ENCODE measurements at regions not wholly inside any gene's neighbourhood (a gene's known extent, or its start where the extent isn't known, plus 50 kb on each side); places are given as distances from the start of the nearest gene placed in this dataset.

DNA sequence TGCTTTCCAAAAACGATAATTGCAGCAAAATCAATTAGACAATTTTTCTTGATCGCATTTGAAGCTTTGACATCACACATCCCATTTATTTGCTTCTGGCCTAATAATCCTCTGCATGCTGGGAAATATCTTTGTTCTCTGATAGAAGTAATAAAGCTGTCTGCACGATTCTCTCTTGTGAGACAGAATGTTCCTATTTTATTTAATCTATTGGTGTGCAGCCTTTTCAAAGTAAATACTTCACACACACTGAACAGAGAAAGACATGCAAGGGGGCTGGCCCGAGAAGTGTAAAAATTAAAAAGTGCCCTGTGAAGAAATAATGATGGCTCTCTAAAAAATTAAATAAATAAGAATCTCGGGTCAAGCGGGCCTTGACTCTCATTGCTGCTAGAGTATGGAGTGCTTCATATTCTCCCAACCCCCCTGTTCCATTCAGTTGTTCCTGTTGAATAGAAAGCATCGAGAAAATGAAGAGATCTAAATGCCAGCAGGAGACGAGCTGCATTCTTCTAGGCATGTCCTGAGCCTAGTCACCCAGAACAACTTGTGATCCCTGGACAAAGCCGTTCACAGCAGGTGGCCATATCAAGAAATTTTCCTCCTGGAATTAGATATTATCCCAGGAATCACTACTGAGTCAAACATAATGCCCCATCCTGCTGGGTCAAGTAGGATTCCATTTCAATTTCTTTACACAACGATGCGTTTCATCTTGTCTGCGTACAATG is 625.9 kb upstream of the EPHA7 start:
- H3K27ac ChIP-seq (ENCODE audit: low read depth, low read length): no peak overlapping the region
- no peaks in the 10 kb centered on the region for H3K4me1 ChIP-seq (ENCODE audit: control insufficient read depth in 5 of 5, insufficient read depth in 5 of 5, low read length in 5 of 5)
- H3K36me3 ChIP-seq (ENCODE audit: control insufficient read depth in 5 of 5, insufficient read depth in 5 of 5, low read length in 5 of 5): no peaks in the 10 kb centered on the region
- no peak overlapping the region for H3K9ac ChIP-seq (ENCODE audit: low read length in 5 of 5)
- H3K27me3 ChIP-seq (ENCODE audit: control insufficient read depth in 5 of 5, insufficient read depth in 4 of 5, low read length in 5 of 5): no peaks in the 10 kb centered on the region
- no peaks in the 10 kb centered on the region for H3K9me3 ChIP-seq (ENCODE audit: control insufficient read depth in 5 of 5, low read length in 5 of 5)
- H3K4me3 ChIP-seq (ENCODE audit: low read depth in 1 of 5, low read length in 5 of 5): no peak overlapping the region

DNA sequence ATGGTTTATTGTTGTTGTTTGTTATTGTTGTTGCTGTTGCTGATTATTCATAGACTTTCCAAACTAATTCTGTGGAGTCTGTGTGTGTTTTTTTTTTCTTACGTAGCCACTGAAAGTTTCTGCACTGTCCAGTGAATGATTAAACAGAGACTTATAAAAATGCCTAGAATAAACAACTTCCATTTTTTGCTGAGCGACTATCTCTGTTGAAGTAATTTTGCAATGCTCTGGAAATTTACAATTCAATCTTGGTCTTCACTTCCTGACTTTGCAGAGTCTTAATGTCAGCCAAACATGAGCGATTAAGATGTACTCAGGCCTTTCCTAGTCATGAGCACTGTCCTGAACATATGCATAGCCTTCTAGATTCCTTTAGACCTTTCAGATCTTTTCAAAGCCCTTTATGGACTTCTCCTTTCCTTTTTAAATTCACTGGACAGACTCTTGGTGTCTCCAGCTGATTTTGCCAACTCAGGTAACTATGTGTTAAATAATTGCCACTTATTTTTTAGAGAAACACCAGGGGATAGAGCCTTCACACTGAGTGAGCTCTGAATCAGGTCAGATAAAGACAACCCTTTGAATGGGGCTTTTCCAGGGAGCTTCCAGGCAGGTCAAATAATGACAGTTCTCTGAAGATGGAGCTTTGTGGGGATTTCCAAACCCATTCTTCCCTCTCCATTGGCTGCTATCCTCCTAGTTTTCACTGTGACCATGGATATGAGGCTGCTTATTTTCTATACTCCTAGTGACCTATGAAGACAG is 622.8 kb upstream of the EPHA7 start:
- no peaks in the 10 kb centered on the region for H3K27me3 ChIP-seq (ENCODE audit: control insufficient read depth in 5 of 5, insufficient read depth in 4 of 5, low read length in 5 of 5)
- no peaks in the 10 kb centered on the region for H3K4me1 ChIP-seq (ENCODE audit: control insufficient read depth in 5 of 5, insufficient read depth in 5 of 5, low read length in 5 of 5)
- H3K9ac ChIP-seq (ENCODE audit: low read length in 5 of 5): no peak overlapping the region
- no peaks in the 10 kb centered on the region for H3K36me3 ChIP-seq (ENCODE audit: control insufficient read depth in 5 of 5, insufficient read depth in 5 of 5, low read length in 5 of 5)
- H3K27ac ChIP-seq (ENCODE audit: low read depth, low read length): no peak overlapping the region
- H3K9me3 ChIP-seq (ENCODE audit: control insufficient read depth in 5 of 5, low read length in 5 of 5): peaks cover 0 to 5% (median 2%) of the 10 kb centered on the region in 5 donors
- no peak overlapping the region for H3K4me3 ChIP-seq (ENCODE audit: low read depth in 1 of 5, low read length in 5 of 5)

DNA sequence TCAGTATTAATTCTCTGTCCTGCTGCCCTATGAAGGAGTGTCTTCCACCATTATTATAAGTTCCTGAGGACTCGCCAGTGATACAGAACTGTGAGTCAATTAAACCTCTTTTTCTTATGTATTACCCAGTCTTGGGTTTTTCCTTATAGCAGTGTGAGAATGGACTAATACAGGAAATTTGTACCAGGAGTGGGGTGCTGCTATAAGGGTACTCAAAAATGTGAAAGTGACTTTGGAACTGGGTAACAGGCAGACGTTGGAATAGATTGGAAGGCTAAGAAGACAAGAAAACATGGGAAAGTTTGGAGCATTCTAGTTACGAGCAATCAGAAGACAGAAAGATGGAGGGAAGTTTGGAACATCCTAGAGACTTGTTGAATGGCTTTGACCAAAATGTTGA is 616.7 kb upstream of the EPHA7 start:
- Histone ChIP-seq H3K4me1 (ENCODE audit: control insufficient read depth in 5 of 5, insufficient read depth in 5 of 5, low read length in 5 of 5) (no peaks in the 10 kb centered on the region), H3K9me3 (ENCODE audit: control insufficient read depth in 5 of 5, low read length in 5 of 5) (peaks cover 0 to 16% (median 12%) of the 10 kb centered on the region in 5 donors), H3K4me3 (ENCODE audit: low read depth in 1 of 5, low read length in 5 of 5) (no peak overlapping the region), H3K27ac (ENCODE audit: low read depth, low read length) (no peak overlapping the region), H3K27me3 (ENCODE audit: control insufficient read depth in 5 of 5, insufficient read depth in 4 of 5, low read length in 5 of 5) (no peaks in the 10 kb centered on the region), H3K9ac (ENCODE audit: low read length in 5 of 5) (no peak overlapping the region), H3K36me3 (ENCODE audit: control insufficient read depth in 5 of 5, insufficient read depth in 5 of 5, low read length in 5 of 5) (no peaks in the 10 kb centered on the region)

DNA sequence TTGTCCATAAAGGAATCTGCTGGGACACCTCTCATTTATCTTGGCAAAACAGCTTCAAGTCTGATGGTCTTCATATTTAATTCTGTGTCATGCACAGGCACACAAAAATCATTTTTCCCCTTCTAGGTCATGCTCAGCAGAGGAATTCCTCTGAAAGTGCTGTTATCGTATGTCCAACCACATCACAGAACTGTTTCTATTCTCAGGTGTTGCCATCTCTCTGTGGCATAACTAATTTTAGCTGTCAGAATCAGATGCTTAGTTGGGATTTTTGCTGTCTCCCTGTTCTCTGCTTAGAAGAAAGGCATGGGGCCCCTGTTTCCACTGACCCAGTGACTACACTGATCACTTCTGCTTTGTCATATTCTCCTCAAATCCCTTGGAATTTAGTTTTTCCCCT is 608.0 kb upstream of the EPHA7 start:
- no peak overlapping the region for H3K27ac ChIP-seq (ENCODE audit: low read depth, low read length)
- no peaks in the 10 kb centered on the region for H3K36me3 ChIP-seq (ENCODE audit: control insufficient read depth in 5 of 5, insufficient read depth in 5 of 5, low read length in 5 of 5)
- H3K4me3 ChIP-seq (ENCODE audit: low read depth in 1 of 5, low read length in 5 of 5): no peak overlapping the region
- no peaks in the 10 kb centered on the region for H3K27me3 ChIP-seq (ENCODE audit: control insufficient read depth in 5 of 5, insufficient read depth in 4 of 5, low read length in 5 of 5)
- H3K9ac ChIP-seq (ENCODE audit: low read length in 5 of 5): no peak overlapping the region
- no peaks in the 10 kb centered on the region for H3K4me1 ChIP-seq (ENCODE audit: control insufficient read depth in 5 of 5, insufficient read depth in 5 of 5, low read length in 5 of 5)
- peaks cover 0 to 8% (median 0%) of the 10 kb centered on the region in 5 donors for H3K9me3 ChIP-seq (ENCODE audit: control insufficient read depth in 5 of 5, low read length in 5 of 5)

DNA sequence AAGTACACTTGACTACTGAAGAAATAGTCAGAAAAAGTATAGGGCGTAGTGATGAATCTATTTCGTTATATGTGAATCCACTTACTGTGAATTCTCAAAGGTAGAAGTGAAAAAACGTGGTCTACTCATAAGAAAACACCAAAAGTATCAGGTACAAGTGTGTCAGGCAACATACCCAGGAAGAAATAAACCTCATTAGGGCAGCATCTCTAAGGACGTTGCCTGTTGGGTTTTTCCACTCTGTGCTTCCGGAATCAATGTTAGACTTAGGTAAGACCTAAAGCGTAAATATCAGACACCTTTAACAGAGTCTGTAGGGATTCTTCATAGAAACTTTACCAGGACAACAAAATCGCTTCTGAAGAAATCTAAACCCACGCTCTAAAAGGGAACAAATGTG is 607.2 kb upstream of the EPHA7 start:
- no peak overlapping the region for H3K4me3 ChIP-seq (ENCODE audit: low read depth in 1 of 5, low read length in 5 of 5)
- H3K9ac ChIP-seq (ENCODE audit: low read length in 5 of 5): no peak overlapping the region
- H3K27me3 ChIP-seq (ENCODE audit: control insufficient read depth in 5 of 5, insufficient read depth in 4 of 5, low read length in 5 of 5): no peaks in the 10 kb centered on the region
- no peak overlapping the region for H3K27ac ChIP-seq (ENCODE audit: low read depth, low read length)
- H3K9me3 ChIP-seq (ENCODE audit: control insufficient read depth in 5 of 5, low read length in 5 of 5): peaks cover 0 to 8% (median 0%) of the 10 kb centered on the region in 5 donors
- H3K36me3 ChIP-seq (ENCODE audit: control insufficient read depth in 5 of 5, insufficient read depth in 5 of 5, low read length in 5 of 5): no peaks in the 10 kb centered on the region
- no peaks in the 10 kb centered on the region for H3K4me1 ChIP-seq (ENCODE audit: control insufficient read depth in 5 of 5, insufficient read depth in 5 of 5, low read length in 5 of 5)

DNA sequence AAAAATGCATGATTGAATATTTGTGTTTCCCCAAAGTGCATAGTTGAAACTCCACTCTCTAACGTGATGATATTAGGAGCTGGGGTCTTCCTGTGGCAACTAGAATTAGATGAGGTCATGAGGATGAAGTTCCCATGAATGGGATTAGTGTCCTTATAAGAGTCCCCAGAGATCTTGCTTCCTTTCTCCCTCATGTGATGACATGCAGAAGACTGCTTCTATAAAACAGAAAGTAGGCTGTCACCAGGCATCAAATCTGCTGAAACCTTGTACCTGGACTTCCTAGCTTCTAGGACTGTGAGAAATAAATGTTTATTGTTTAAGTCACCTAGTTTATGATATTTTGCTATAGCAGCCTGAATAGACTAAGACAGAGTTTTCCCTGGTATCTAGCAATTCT is 586.5 kb upstream of the EPHA7 start:
- no peaks in the 10 kb centered on the region for H3K27me3 ChIP-seq (ENCODE audit: control insufficient read depth in 5 of 5, insufficient read depth in 4 of 5, low read length in 5 of 5)
- H3K27ac ChIP-seq (ENCODE audit: low read depth, low read length): no peak overlapping the region
- no peaks in the 10 kb centered on the region for H3K36me3 ChIP-seq (ENCODE audit: control insufficient read depth in 5 of 5, insufficient read depth in 5 of 5, low read length in 5 of 5)
- H3K4me1 ChIP-seq (ENCODE audit: control insufficient read depth in 5 of 5, insufficient read depth in 5 of 5, low read length in 5 of 5): no peaks in the 10 kb centered on the region
- H3K4me3 ChIP-seq (ENCODE audit: low read depth in 1 of 5, low read length in 5 of 5): no peak overlapping the region
- H3K9me3 ChIP-seq (ENCODE audit: control insufficient read depth in 5 of 5, low read length in 5 of 5): peaks cover 0 to 3% (median 0%) of the 10 kb centered on the region in 5 donors
- H3K9ac ChIP-seq (ENCODE audit: low read length in 5 of 5): no peak overlapping the region

DNA sequence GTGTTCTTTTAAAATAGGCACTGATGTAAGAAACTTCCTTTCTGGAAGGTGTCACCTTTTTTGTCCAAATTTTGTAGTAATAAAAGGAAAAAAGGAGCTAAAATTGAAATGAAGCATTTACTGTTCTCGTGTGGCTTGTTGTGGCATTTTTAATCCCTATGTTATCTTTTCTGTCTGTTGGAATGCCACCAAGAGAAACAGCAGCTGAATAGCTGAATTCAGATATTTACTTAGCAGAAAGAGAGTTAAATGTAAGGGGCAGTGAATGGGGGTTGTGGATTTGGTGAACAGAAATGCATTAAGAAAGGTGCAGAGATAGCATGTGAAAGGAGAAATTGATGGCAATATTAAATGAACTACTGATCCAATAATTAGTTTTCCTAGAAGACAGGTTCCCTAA is 573.6 kb upstream of the EPHA7 start:
- H3K9me3 ChIP-seq (ENCODE audit: control insufficient read depth in 5 of 5, low read length in 5 of 5): peaks cover 0 to 3% (median 0%) of the 10 kb centered on the region in 5 donors
- H3K9ac ChIP-seq (ENCODE audit: low read length in 5 of 5): no peak overlapping the region
- no peaks in the 10 kb centered on the region for H3K27me3 ChIP-seq (ENCODE audit: control insufficient read depth in 5 of 5, insufficient read depth in 4 of 5, low read length in 5 of 5)
- H3K4me1 ChIP-seq (ENCODE audit: control insufficient read depth in 5 of 5, insufficient read depth in 5 of 5, low read length in 5 of 5): no peaks in the 10 kb centered on the region
- no peak overlapping the region for H3K4me3 ChIP-seq (ENCODE audit: low read depth in 1 of 5, low read length in 5 of 5)
- no peaks in the 10 kb centered on the region for H3K36me3 ChIP-seq (ENCODE audit: control insufficient read depth in 5 of 5, insufficient read depth in 5 of 5, low read length in 5 of 5)
- no peak overlapping the region for H3K27ac ChIP-seq (ENCODE audit: low read depth, low read length)

DNA sequence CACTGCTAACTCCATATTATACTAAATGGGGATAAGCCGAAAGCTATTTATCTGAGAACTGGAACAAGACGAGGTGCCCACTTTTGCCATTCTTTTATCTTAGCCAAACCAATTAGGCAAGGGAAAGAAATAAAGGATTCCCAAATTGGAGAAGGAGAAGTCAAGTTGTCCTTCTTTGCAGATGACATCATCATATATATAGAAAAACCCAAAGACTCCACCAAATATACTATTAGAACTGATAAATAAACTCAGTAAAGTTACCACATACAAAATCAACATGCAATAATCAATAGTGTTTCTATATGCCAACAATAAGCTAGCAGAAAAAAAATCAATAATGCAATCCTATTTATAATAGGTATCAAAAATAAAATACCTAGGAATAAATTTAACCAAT is 570.3 kb upstream of the EPHA7 start:
- Histone ChIP-seq H3K36me3 (ENCODE audit: control insufficient read depth in 5 of 5, insufficient read depth in 5 of 5, low read length in 5 of 5) (no peaks in the 10 kb centered on the region), H3K9ac (ENCODE audit: low read length in 5 of 5) (no peak overlapping the region), H3K27me3 (ENCODE audit: control insufficient read depth in 5 of 5, insufficient read depth in 4 of 5, low read length in 5 of 5) (no peaks in the 10 kb centered on the region), H3K27ac (ENCODE audit: low read depth, low read length) (no peak overlapping the region), H3K4me1 (ENCODE audit: control insufficient read depth in 5 of 5, insufficient read depth in 5 of 5, low read length in 5 of 5) (no peaks in the 10 kb centered on the region), H3K4me3 (ENCODE audit: low read depth in 1 of 5, low read length in 5 of 5) (no peak overlapping the region), H3K9me3 (ENCODE audit: control insufficient read depth in 5 of 5, low read length in 5 of 5) (peaks cover 0 to 3% (median 0%) of the 10 kb centered on the region in 5 donors)

DNA sequence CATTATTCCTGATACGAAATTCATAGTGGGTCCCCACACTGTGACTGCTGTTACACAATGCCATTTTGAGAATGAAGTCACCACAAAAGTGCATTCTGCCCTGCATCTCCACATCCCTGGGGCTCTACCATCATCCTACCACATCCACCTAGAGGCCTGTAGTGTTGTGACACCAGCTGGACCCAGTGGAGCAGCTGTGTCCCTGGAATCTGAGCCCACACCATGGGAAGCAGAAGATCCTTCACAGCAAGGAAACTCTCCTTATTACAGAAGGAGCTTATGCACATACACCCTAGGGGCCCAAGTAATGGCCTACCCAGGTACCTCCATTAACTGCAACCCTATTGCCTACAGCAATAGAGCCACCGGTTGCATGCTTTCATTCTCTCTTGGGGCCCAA is 566.6 kb upstream of the EPHA7 start:
- Histone ChIP-seq H3K4me3 (ENCODE audit: low read depth in 1 of 5, low read length in 5 of 5) (no peak overlapping the region), H3K27me3 (ENCODE audit: control insufficient read depth in 5 of 5, insufficient read depth in 4 of 5, low read length in 5 of 5) (no peaks in the 10 kb centered on the region), H3K9me3 (ENCODE audit: control insufficient read depth in 5 of 5, low read length in 5 of 5) (no peaks in the 10 kb centered on the region), H3K27ac (ENCODE audit: low read depth, low read length) (no peak overlapping the region), H3K36me3 (ENCODE audit: control insufficient read depth in 5 of 5, insufficient read depth in 5 of 5, low read length in 5 of 5) (no peaks in the 10 kb centered on the region), H3K4me1 (ENCODE audit: control insufficient read depth in 5 of 5, insufficient read depth in 5 of 5, low read length in 5 of 5) (no peaks in the 10 kb centered on the region), H3K9ac (ENCODE audit: low read length in 5 of 5) (no peak overlapping the region)

DNA sequence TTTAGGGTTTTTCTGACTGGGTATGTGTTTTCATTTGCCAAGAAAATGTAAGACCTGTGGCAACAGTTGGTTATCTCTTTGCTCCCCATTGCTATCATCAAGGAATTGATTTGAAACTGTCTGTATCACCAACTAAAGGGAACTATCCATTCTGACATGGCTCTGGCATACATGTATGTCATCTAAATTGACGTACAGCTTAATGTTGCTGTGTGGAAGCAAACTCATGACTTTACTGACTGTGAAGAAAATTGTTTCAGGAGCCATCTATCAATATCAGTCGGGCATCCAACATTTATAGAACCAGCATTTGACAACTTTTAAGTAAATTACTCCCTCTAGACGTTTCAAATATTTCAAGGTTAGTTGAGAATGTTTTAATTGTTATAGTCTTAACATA is 555.8 kb upstream of the EPHA7 start:
- H3K4me1 ChIP-seq (ENCODE audit: control insufficient read depth in 5 of 5, insufficient read depth in 5 of 5, low read length in 5 of 5): no peaks in the 10 kb centered on the region
- H3K27ac ChIP-seq (ENCODE audit: low read depth, low read length): no peak overlapping the region
- H3K36me3 ChIP-seq (ENCODE audit: control insufficient read depth in 5 of 5, insufficient read depth in 5 of 5, low read length in 5 of 5): no peaks in the 10 kb centered on the region
- H3K9ac ChIP-seq (ENCODE audit: low read length in 5 of 5): no peak overlapping the region
- H3K27me3 ChIP-seq (ENCODE audit: control insufficient read depth in 5 of 5, insufficient read depth in 4 of 5, low read length in 5 of 5): no peaks in the 10 kb centered on the region
- H3K4me3 ChIP-seq (ENCODE audit: low read depth in 1 of 5, low read length in 5 of 5): no peak overlapping the region
- peaks cover 0 to 2% (median 0%) of the 10 kb centered on the region in 5 donors for H3K9me3 ChIP-seq (ENCODE audit: control insufficient read depth in 5 of 5, low read length in 5 of 5)
